ENCODE measurements at regions not wholly inside any gene's neighbourhood (a gene's known extent, or its start where the extent isn't known, plus 50 kb on each side); places are given as distances from the start of the nearest gene placed in this dataset.

GRCh38 chr11:103662880-103663279 is 373.6 kb upstream of the DDI1 start:
- TF ChIP-seq EZH2 (IDR thresholded peaks at IDR 0.05; ENCODE audit: low read length, missing control alignments) (no peak), CTCF (conservative IDR thresholded peaks at IDR 0.05 in 1 of 2, IDR thresholded peaks at IDR 0.05 in 1 of 2; ENCODE audit: low read depth in 1 of 2, low read length in 2 of 2) (no peak)
